G401.6 (cell line): ENCODE measurements at regions not wholly inside any gene's neighbourhood (a gene's known extent, or its start where the extent isn't known, plus 50 kb on each side); places are given as distances from the start of the nearest gene placed in this dataset.

ENCODE experiments used
- FAIRE-seq: peaks from 2 replicates; lab custom pipeline; 2012; peaks lifted over from hg19 to GRCh38; lab: Jason Lieb, UNC

GRCh38 chr3:168289471-168290008 is 193.8 kb upstream of the GOLIM4 start:
- FAIRE-seq: no peak

GRCh38 chr3:168288511-168289401 is 193.0 kb upstream of the GOLIM4 start:
- FAIRE-seq: no peak

DNA sequence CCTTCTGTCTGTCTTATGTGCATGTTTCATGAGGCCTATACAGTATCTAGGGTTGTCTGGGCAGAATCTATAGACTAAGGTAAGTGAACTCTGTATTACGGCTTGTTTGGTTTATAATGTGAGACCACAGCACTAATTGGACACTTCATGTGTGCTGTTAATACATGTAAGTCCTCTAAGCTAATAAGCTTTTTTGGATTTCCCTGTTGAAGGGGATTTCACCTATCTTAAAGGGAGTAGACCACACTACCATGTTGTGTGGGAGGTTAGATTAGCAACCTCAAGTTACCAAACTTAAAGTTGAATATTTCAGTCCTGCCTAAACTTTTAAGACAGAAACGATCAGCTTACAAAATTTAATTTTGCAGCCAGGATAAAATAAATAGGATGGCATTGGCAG is 189.8 kb upstream of the GOLIM4 start:
- no peak for FAIRE-seq

DNA sequence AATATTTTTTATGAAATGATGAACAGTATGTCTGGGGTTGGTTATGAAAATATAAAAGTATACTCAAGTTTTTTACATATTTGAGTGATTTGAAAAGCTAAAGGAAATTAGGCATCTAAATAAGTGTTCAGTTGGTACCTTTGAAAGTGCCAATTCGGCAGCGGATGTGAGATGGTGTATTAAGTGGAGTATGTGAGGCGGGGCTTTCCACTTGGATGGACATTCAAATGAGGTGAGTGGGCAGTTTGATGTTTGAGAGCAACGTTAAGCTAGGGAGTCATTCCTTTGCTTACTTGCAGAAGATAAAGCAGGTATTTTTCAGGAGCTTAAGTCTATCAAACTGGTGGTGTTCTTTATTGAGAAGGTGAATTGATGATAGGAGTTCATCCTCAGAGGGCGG is 189.0 kb upstream of the GOLIM4 start:
- no peak for FAIRE-seq

- no peak for FAIRE-seq
These were observed 179.9 kb upstream of the GOLIM4 start for GRCh38 chr3:168275662-168276061.

- FAIRE-seq: no peak
These were observed 178.2 kb upstream of the GOLIM4 start for GRCh38 chr3:168273917-168274316.

DNA sequence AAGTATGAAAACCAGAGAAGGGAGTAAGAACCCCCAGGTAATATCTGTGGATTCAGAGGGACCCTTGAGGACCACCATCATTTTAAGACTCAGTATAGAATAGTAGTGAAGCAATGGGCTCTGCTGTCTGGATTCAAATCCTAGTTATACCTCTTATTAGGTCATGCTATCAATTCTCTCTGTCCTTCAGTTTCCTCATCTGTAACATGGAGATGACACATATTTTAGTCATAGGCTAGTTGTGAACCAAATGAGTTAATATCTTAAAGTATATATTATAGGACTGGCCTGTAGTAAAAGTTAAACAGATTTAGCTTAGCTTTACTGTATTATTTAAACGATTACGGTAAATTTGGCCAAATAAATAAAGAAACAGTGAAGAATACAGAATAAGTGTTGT is 177.3 kb upstream of the GOLIM4 start:
- FAIRE-seq: no peak

- FAIRE-seq: no peak
These were observed 176.7 kb upstream of the GOLIM4 start for GRCh38 chr3:168272343-168272985.

DNA sequence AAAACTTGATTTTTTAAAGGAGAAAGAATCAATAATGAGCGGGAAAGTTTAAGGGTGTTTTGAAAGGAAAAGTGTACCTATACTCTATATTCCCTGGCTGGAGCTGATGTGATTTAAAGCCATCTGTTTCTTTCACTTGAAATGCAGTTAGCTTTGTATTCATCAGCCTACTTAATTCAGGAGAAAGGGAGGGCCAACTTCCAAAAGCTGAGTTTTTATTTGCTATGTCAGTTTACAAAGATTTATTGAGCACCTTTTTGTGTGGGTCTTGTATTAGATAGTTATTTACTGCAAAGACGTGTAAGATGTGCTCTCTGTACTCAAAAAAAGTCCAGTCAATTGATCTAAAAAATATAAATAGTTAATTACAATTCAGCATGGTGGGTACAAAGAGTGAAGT is 176.2 kb upstream of the GOLIM4 start:
- FAIRE-seq: no peak

- no peak for FAIRE-seq
These were observed 173.3 kb upstream of the GOLIM4 start for GRCh38 chr3:168269001-168269400.

GRCh38 chr3:168267179-168267578 is 171.5 kb upstream of the GOLIM4 start:
- no peak for FAIRE-seq

- no peak for FAIRE-seq
These were observed 170.6 kb upstream of the GOLIM4 start for GRCh38 chr3:168266335-168266734.

- FAIRE-seq: no peak
These were observed 167.2 kb upstream of the GOLIM4 start for GRCh38 chr3:168262887-168263286.

- FAIRE-seq: no peak
These were observed 165.1 kb upstream of the GOLIM4 start for GRCh38 chr3:168260859-168261258.

DNA sequence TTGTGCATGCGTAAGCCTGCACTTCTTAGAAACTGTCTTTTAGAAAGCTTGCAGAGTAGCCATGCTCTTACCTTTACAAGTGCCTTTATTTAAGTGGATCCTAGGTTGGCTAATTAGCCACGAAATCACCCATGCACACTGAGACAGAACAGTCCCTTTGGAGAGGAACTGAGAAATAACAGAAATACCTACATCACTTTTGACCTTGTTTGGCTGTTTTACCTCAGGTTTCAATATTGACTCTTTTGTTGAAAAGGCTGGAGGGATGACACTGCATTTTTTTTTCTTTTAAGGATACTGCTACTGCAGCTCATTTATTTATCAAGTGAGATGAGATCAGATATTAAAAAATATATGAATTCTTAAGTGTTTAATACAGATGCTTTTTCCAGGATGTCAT is 155.6 kb upstream of the GOLIM4 start:
- FAIRE-seq: no peak

DNA sequence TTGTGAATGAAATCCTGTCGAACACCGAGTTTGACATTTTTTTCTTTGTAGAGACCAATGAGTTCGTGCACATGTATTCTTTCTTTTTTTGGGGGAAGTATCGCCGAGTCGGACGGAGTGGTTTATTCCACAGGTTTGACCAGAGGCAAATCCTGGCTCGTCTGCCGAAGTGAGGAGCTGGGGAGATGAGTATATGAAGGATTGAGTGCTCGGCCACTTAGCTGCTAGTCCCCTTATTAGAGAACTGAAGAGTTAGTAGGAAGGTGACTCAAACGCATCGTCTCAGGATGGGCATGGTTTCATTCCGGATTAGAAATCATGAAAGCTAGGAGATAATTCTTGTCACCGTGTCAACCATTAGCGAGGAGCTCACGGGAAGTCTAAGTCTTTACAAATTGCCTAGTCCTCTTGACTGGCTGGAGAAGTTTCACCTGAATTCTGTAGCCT is 154.7 kb upstream of the GOLIM4 start:
- no peak for FAIRE-seq

DNA sequence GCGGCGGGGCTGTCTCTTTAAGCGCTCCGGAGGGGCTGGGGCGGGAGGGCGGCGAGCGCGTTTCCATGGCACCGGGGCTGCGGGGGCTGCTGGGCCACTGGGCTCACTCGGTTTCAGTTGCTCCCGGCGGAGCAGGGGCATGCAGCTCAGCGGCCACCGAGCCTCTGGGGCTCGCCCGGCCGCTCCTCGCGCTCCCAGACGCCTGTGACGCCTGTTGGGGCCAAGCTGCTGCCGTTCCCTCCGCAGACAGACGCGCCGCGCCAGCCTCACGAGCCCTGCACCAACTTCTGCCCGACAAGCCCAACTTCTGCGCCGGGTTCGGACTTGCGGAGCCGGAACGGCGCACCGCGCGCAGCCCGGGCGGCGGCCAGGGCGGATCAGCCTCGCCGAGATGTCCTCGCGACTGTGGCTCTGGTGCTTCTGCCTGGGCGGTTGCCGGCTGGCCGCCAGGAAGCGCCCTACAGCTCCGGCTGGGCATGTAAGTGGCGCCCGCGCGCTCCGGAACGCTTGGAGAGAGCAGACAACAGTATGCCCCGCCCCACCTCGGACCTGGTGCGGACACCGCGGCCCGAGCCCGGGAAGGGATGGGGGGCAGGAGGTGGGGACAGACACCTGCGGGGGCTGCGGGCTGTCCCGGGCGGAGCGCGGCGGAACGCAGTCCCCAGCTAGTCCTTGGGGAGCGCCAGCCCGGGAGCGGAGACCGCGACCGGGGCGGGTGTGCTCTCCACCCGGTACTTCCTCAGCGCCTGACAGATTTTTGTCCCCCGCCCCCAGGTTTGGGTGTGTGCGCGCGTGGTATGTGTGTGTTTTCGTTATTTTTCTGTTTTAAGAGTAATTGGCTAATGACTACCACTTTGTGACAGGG is 154.1 kb upstream of the GOLIM4 start:
- FAIRE-seq: no peak

DNA sequence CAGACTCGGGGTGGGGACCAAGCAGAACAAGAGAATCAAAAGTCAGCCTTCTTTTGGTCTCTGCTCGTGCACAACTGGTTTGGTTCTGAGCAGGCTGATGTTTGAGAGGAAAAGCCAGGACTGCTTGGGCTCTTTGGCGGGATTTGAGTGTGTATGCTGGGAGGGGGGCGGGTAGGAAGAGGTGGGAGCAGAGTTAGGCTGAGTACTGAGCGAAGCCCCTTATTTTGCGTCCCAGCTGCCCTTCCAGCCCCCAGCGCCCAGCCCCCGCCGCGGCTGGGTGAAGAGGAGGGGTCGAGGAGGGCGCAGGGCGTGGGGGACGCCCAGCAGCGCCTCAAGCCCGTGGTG is 153.5 kb upstream of the GOLIM4 start:
- FAIRE-seq: no peak

DNA sequence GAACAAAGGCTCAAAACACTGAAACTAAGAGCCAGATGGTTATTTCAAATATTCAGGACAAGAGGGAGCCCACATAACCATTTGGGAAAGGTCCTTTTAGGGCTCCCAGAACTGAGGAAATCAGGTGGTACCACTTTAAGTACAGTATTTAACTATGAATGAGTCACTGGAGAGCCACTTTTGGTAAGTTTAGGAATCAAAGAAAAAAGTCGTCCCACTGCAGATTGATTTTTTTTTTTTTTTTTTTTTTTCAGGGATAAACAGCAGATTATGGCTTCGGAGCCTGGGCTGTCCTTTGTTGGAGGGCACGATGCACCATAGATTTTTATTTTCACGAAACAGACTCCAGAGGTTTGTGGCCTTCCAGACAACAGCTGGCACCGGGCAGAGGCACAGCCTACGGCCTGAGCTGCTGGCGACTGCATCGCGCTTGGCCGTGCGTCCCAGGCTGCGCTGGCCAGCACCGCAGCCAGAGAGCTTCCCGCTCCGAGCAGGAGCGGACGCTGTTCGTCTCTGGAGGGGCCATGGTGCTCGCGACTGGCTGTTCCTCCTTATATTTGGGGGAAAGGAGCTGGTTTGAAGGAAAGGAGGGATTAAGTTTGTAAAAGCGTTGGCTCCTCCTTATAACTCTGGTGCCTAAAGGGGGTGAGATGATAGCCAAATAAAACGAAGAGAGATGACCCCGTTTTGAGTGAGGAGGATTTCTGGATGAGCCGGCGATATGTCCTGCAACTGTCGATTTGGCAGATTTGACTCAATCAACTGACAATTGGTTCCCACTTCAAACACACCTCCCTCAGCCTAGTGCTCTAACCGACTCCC is 152.9 kb upstream of the GOLIM4 start:
- FAIRE-seq: no peak

DNA sequence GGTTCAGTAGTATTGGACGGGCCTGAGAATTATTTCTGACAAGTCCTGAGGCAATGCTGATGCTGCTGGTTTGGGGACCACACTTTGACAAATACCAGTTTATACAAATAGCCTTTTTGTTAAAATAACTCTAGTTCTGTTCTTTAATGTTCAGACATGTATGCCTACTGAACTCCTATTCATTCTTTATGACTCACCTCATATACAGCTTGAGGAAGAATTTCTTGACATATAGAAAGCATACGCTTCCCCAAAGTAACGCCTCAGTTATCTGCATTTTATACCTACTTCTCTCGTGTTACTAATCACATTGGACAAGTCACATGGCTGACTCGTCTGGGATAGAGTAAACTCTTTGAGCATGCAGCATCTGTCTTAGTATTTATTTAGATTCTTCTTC is 145.4 kb upstream of the GOLIM4 start:
- no peak for FAIRE-seq

DNA sequence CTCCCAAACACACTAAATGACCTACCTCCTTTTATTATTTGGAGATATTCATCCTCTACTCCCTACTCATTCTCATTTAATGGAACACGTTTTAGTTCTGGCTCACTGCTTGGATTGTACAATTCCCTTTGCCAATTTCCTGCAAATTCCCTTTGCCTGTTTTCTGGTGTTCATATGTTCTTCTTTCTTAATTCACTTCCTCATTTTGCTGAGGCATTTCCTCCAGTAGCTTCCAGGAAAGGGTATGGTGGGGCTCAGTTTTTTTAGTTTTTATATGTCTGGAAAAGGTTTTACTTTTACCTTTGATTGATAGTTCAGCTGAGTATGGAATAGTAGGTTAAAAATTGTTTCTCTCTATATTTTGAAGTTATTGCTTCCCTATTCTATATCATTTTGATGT is 143.6 kb upstream of the GOLIM4 start:
- no peak for FAIRE-seq

DNA sequence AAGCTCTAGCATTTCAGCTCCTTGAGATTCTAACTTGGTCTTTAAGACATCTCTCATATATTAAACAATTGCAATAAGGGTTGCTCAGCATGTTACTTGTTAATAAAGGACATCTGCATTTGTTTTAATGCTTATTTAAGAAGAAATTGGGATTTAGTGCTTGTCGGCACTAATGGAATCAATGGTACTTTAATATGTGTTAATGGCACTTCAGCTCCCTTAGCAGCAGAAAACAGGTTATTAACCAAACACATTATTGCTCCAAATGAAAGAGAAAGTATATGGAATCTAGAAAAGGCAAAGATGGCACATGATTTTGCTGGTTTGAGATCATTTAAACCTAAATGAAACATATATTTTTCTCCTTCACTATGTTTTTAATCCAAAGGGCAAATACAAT is 137.3 kb upstream of the GOLIM4 start:
- FAIRE-seq: no peak
